Loucy (cell line): ENCODE measurements at regions not wholly inside any gene's neighbourhood (a gene's known extent, or its start where the extent isn't known, plus 50 kb on each side); places are given as distances from the start of the nearest gene placed in this dataset.

Source experiments
- H2AFZ ChIP-seq: fragments of 200-600 bp; sonication (generic); 2 replicates; pipeline ENCODE4 v1.6.0; 2016; ENCODE audit warnings: antibody characterized with exemption, mild to moderate bottlenecking, low read length, moderate library complexity
- H3F3A ChIP-seq: fragments of 200-600 bp; 2 replicates; pipeline ENCODE4 v1.6.0; 2016; ENCODE audit warnings: antibody characterized with exemption, low read depth, mild to moderate bottlenecking
- H3K27me3 ChIP-seq: fragments of 200-600 bp; sonication (generic); 2 replicates; pipeline ENCODE4 v1.6.1; 2014; ENCODE audit warnings: low read length, mild to moderate bottlenecking; ENCODE audit not compliant: insufficient read depth, poor library complexity, severe bottlenecking
- H3K36me3 ChIP-seq: fragments of 200-600 bp; sonication (generic); 2 replicates; pipeline ENCODE4 v1.6.1; 2016; ENCODE audit warnings: low read length; ENCODE audit not compliant: insufficient read depth
- H3K4me1 ChIP-seq: fragments of 200-600 bp; sonication (generic); 2 replicates; pipeline ENCODE4 v1.5.1; 2014; ENCODE audit warnings: low read length, mild to moderate bottlenecking; ENCODE audit not compliant: insufficient read depth, poor library complexity, severe bottlenecking
- H3K4me2 ChIP-seq: fragments of 200-600 bp; sonication (generic); 2 replicates; pipeline ENCODE4 v1.6.0; 2014; ENCODE audit warnings: antibody characterized with exemption, low read length, low read depth, mild to moderate bottlenecking; ENCODE audit not compliant: poor library complexity, severe bottlenecking
- H3K4me3 ChIP-seq: fragments of 200-600 bp; sonication (generic); 2 replicates; pipeline ENCODE4 v1.5.1; 2014; ENCODE audit warnings: low read length, mild to moderate bottlenecking, mixed read lengths; ENCODE audit not compliant: poor library complexity, severe bottlenecking
- H3K79me2 ChIP-seq: fragments of 200-600 bp; sonication (generic); 2 replicates; pipeline ENCODE4 v1.6.1; 2014; ENCODE audit warnings: low read length; ENCODE audit not compliant: insufficient read depth
- H3K9ac ChIP-seq: fragments of 200-600 bp; sonication (generic); 2 replicates; pipeline ENCODE4 v1.6.0; 2014; ENCODE audit warnings: mild to moderate bottlenecking, low read depth, low read length, moderate library complexity; ENCODE audit not compliant: poor library complexity, severe bottlenecking
- H3K9me2 ChIP-seq: fragments of 200-600 bp; sonication (generic); replicated peaks from 2 replicates; pipeline ENCODE4 v1.6.1; 2016; ENCODE audit warnings: low read depth, low read length, mixed read lengths
- H3K9me3 ChIP-seq: fragments of 200-600 bp; sonication (generic); 2 replicates; pipeline ENCODE4 v1.6.1; 2014; ENCODE audit warnings: mild to moderate bottlenecking, antibody characterized with exemption, low read length, low read depth; ENCODE audit not compliant: insufficient read depth
- H4K20me1 ChIP-seq: fragments of 200-600 bp; sonication (generic); 2 replicates; pipeline ENCODE4 v1.6.0; 2014; ENCODE audit warnings: antibody characterized with exemption, low read length, mild to moderate bottlenecking; ENCODE audit not compliant: insufficient read depth, poor library complexity, severe bottlenecking
- EZH2phosphoT487 ChIP-seq: fragments of 200-600 bp; IDR thresholded peaks from 2 replicates; pipeline ENCODE4 v1.6.1; 2018; ENCODE audit warnings: antibody characterized with exemption, mild to moderate bottlenecking, moderate library complexity, borderline replicate concordance
- TF ChIP-seq, protein P1 (sequence below): fragments of 200-600 bp; sonication (generic); conservative IDR thresholded peaks from 2 replicates; pipeline ENCODE4 v1.5.1; 2014; ENCODE audit warnings: mild to moderate bottlenecking, antibody characterized with exemption, low read length

DNA sequence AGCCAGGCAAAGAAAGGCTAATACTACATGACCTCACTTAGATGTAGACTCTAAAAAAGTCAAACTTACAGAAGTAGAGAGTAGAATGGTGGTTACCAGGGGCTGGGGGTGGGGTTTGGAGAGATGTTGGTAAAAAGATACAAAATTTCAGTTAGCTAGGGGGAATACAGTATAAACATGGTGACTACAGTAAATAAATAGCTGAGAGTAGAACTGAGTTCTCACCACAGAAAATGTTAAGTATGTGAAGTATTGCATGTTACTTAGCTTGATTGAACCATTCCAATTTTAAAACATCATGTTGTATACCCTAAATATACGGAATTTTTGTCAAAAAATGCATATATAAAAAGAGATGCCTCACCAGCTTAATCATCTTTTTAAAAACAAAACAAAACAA is 67.5 kb upstream of the DOCK9 start:
- H3K4me2 ChIP-seq: peak overlapping the region; percentile 68
- H3K27me3 ChIP-seq: peaks cover 58% of the 10 kb centered on the region
- peaks cover 4% of the 10 kb centered on the region for H3F3A ChIP-seq
- H3K9me3 ChIP-seq: no peaks in the 10 kb centered on the region
- H3K36me3 ChIP-seq: no peaks in the 10 kb centered on the region
- H3K9me2 ChIP-seq: no peaks in the 10 kb centered on the region
- H2AFZ ChIP-seq: no peak overlapping the region
- H3K79me2 ChIP-seq: no peaks in the 10 kb centered on the region
- TF ChIP-seq, protein P1, sequence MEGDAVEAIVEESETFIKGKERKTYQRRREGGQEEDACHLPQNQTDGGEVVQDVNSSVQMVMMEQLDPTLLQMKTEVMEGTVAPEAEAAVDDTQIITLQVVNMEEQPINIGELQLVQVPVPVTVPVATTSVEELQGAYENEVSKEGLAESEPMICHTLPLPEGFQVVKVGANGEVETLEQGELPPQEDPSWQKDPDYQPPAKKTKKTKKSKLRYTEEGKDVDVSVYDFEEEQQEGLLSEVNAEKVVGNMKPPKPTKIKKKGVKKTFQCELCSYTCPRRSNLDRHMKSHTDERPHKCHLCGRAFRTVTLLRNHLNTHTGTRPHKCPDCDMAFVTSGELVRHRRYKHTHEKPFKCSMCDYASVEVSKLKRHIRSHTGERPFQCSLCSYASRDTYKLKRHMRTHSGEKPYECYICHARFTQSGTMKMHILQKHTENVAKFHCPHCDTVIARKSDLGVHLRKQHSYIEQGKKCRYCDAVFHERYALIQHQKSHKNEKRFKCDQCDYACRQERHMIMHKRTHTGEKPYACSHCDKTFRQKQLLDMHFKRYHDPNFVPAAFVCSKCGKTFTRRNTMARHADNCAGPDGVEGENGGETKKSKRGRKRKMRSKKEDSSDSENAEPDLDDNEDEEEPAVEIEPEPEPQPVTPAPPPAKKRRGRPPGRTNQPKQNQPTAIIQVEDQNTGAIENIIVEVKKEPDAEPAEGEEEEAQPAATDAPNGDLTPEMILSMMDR: no peak
- TF ChIP-seq EZH2phosphoT487: no peak
- H3K4me3 ChIP-seq: no peak overlapping the region
- peaks cover 41% of the 10 kb centered on the region for H4K20me1 ChIP-seq
- H3K9ac ChIP-seq: no peak overlapping the region
- peaks cover 24% of the 10 kb centered on the region for H3K4me1 ChIP-seq

DNA sequence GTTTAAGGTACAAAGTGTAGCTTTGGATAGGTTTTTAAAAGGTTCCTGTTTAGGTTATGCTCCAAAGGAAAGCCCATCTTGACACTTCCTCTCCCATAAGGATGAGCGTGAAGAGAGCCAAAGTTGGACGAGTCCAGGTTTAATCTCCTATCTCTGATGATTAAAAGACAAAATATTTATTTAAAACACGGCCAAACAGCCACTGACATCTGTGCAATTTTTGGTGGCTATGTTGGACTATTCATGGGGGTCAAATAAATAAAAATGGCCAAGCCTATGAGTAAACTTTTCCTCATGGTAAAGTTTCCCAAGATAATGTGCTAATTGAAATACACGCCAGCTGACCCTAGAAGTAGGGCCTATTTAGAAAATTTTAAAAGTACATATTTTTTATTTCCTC is 69.0 kb upstream of the DOCK9 start:
- Histone ChIP-seq H3K4me1 (peaks cover 37% of the 10 kb centered on the region), H2AFZ (no peak overlapping the region), H3K9ac (no peak overlapping the region), H3K27me3 (peaks cover 57% of the 10 kb centered on the region), H3F3A (peaks cover 4% of the 10 kb centered on the region), H4K20me1 (peaks cover 39% of the 10 kb centered on the region), H3K36me3 (no peaks in the 10 kb centered on the region), H3K4me2 (peak overlapping the region; percentile 68), H3K9me3 (no peaks in the 10 kb centered on the region), H3K4me3 (peak overlapping the region; percentile 34), H3K79me2 (no peaks in the 10 kb centered on the region), H3K9me2 (no peaks in the 10 kb centered on the region)
- no peak for TF ChIP-seq EZH2phosphoT487
- TF ChIP-seq, protein P1: no peak

DNA sequence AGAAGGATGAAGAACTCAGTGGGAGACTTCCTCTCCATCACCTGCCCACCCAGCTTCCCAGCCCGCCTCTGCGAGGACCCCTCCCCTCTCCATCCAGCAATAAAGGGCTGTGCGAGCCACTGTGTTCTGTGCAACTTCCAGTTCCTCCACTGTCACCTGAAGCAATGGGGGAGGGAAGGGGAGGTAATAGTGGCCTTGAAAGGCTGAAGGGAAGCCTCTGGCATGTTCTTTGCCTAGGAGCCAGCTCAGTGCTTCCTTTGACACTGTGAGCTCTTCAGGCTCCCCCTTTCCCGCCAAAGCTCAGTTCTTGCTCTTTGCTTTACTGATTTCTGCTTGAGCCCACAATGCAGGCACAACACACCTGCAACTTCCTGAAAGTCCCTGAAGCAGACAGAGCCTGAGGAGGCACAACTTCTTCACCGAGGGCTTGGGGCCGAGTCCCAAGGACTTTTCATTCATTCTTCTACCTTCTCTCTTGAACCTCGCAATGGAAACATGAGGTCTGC is 73.2 kb upstream of the DOCK9 start:
- H3F3A ChIP-seq: peaks cover 4% of the 10 kb centered on the region
- H3K4me1 ChIP-seq: peaks cover 57% of the 10 kb centered on the region
- no peak overlapping the region for H3K9ac ChIP-seq
- peaks cover 19% of the 10 kb centered on the region for H3K27me3 ChIP-seq
- no peak overlapping the region for H3K4me3 ChIP-seq
- no peaks in the 10 kb centered on the region for H3K9me2 ChIP-seq
- peak overlapping the region; percentile 40 for H3K4me2 ChIP-seq
- H4K20me1 ChIP-seq: peaks cover 12% of the 10 kb centered on the region
- TF ChIP-seq EZH2phosphoT487: no peak
- TF ChIP-seq, protein P1: no peak
- no peak overlapping the region for H2AFZ ChIP-seq
- no peaks in the 10 kb centered on the region for H3K79me2 ChIP-seq
- H3K9me3 ChIP-seq: no peaks in the 10 kb centered on the region
- H3K36me3 ChIP-seq: no peaks in the 10 kb centered on the region
